ENCODE measurements at regions not wholly inside any gene's neighbourhood (a gene's known extent, or its start where the extent isn't known, plus 50 kb on each side); places are given as distances from the start of the nearest gene placed in this dataset.

- TF ChIP-seq NFATC3 (CRISPR knock-in tag; IDR thresholded peaks at IDR 0.05) (no peak), PITX1 (CRISPR knock-in tag; IDR thresholded peaks at IDR 0.05) (no peak), MTA1 (CRISPR knock-in tag; IDR thresholded peaks at IDR 0.05; ENCODE audit: borderline replicate concordance) (no peak), TAF1 (CRISPR knock-in tag; IDR thresholded peaks at IDR 0.05) (no peak), ZZZ3 (CRISPR knock-in tag; IDR thresholded peaks at IDR 0.05; ENCODE audit: borderline replicate concordance) (no peak)
Observed at GRCh38 chr4:179145746-179146525, 1703.7 kb upstream of the AGA start.

Data from HepG2 (cell line).